Hepatocyte (in vitro differentiated cells): ENCODE measurements at regions not wholly inside any gene's neighbourhood (a gene's known extent, or its start where the extent isn't known, plus 50 kb on each side); places are given as distances from the start of the nearest gene placed in this dataset.

ENCODE experiments used
- CTCF ChIP-seq: fragments of 200-600 bp; sonication (generic); IDR thresholded peaks from 2 replicates; pipeline ENCODE4 v1.5.1; 2016; ENCODE audit warnings: antibody characterized with exemption, mild to moderate bottlenecking; ENCODE audit not compliant: poor library complexity
- EZH2 ChIP-seq: fragments of 200-600 bp; sonication (generic); IDR thresholded peaks from 2 replicates; pipeline ENCODE4 v1.6.1; 2016; ENCODE audit warnings: antibody characterized with exemption, mild to moderate bottlenecking, borderline replicate concordance
- EZH2phosphoT487 ChIP-seq: fragments of 200-600 bp; sonication (generic); IDR thresholded peaks from one replicate; pipeline ENCODE4 v1.6.1; 2018; ENCODE audit warnings: antibody characterized with exemption, mild to moderate bottlenecking, low read depth, moderate library complexity; ENCODE audit not compliant: unreplicated experiment, severe bottlenecking

GRCh38 chr6:155641603-155642002 is 186.0 kb upstream of the NOX3 start:
- TF ChIP-seq CTCF, result no peak
- TF ChIP-seq EZH2, result no peak
- no peak for TF ChIP-seq EZH2phosphoT487
